GM21576 (cell line): ENCODE measurements at regions not wholly inside any gene's neighbourhood (a gene's known extent, or its start where the extent isn't known, plus 50 kb on each side); places are given as distances from the start of the nearest gene placed in this dataset.

Experiments used
- ATAC-seq: cut with Tn5 transposase; IDR thresholded peaks from one replicate; pipeline ENCODE4 v1.9.1; 2021; ENCODE audit warnings: mild to moderate bottlenecking, moderate library complexity; ENCODE audit not compliant: unreplicated experiment

DNA sequence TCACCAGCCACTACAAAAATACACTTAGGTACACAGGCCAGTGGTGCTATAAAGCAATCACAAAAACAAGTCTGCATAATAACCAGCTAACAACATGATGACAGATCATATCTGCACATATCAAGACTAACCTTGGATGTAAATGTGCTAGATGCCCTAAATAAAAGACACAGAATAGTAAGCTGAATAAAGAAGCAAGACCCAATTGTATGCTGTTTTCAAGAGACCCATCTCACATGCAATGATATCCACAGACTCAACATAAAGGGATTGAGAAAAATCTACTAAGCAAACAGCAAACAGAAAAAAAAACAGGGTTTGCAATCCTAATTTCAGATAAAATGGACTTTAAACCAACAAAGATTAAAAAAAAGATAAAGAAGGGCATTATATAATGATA is 505.4 kb upstream of the FZD8 start:
- no peak for ATAC-seq

DNA sequence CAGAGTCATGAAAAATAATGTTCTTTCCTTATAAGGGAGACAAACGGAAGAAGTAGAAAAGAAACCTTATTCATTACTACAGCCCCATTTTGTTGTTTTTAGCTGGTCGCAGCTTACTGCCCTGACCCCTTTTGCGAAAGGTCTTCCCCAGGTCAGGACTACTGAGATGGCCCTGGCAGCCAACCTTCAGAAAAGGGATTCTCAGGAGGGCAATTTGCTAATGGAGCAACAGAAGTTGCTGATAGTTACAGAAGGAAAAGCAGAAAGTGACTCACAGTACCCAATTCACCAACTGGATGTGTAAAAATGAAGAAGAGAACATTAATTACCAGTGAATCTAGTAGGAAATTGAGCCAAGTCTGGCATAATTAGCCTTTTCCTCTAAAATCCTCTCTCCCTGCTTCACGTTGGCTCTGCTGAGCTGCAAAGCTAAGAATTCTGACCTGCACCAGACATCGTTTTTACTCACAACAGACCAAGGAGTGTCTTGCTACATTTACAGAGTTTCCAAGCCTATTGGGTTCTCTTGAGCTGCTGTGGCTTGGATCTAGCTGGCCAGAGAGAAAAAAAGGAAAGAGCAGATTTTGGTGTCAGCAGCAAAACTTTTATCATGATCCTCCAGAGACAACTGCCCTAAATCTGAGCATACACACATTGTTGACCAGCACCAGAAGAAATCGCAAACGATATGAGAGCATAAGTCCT is 499.9 kb upstream of the FZD8 start:
- no peak for ATAC-seq

- ATAC-seq: no peak
Measured at GRCh38 chr10:36129051-36129450, 487.0 kb upstream of the FZD8 start.

GRCh38 chr10:36126076-36126475 is 484.0 kb upstream of the FZD8 start:
- no peak for ATAC-seq

- no peak for ATAC-seq
Measured at GRCh38 chr10:36119455-36119854, 477.4 kb upstream of the FZD8 start.

- ATAC-seq: no peak
Measured at GRCh38 chr10:36118314-36118713, 476.2 kb upstream of the FZD8 start.

DNA sequence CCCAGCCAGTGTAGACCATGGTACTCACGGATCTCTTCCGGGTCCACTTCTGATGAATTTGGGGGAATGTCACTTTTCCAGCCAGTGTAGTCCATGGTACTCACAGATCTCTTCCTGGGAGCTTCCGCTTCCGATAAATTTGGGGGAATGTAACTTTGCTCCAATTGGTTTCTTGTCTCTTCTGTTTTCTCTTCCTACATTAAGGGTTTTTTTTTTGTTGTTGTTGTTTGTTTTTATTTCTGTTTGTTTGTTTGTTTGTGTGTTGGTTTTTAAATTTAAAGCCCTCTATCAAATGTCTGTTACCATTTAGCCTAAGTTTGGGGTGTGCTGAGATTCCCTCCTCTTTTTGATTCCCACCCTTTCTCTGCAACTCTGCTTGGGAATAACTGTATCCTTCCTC is 475.8 kb upstream of the FZD8 start:
- no peak for ATAC-seq

DNA sequence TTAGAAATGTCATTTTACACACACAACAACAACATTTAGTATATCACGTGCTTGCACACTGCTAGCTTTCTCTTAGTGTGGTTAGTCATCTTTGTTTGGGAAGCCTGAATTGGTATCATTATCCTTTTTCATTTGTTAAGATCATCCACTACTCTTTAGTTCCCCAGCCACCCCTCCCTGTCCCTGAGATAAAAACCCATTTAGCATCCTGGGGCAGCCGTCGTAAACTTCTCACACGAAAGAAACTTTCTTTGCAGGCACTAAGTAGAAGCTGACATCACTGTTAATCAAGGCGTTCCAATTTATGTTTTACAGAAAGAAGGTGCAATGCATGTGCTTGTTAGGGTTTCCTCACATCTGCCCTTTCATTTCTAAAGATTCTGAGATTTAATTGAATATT is 475.1 kb upstream of the FZD8 start:
- no peak for ATAC-seq

DNA sequence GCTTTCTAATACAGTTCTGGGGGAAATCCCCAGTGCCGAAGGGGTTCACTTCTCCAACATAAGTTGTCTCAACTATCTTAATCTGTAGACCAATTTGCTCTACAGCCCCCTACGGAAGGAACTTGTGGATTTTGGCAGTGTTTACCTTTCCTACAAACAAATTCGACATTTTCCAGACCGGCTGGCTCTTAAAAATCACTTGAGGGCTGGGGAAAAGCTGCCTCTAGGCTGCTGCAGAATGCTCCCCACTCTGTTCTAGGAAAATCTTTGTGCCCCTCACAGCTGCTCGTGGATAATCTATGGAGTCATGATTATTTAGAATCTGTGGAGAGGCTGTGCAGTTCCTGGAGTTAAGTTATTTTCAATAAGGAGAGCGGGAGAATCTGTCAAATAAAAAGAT is 474.6 kb upstream of the FZD8 start:
- ATAC-seq: no peak

GRCh38 chr10:36116040-36116439 is 473.9 kb upstream of the FZD8 start:
- ATAC-seq: no peak

DNA sequence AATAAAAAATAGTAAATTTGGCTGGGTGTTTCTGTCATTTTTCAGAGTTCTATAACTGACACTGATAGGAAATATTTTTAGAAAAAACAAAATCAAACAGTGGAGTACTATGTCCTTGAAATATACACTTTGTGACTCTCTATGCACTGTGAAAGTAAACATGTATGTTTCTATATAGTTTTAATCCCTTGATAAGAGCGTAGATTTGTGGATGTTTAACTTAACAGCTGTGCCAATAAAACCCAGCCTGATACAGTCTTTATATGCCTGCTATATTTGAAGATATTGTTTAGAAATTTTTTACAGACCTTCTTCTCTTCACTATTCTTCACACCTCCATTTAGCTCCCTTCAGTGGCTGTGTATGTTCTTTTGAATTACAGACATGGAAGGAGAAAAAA is 473.3 kb upstream of the FZD8 start:
- ATAC-seq: no peak

GRCh38 chr10:36114913-36115312 is 472.8 kb upstream of the FZD8 start:
- no peak for ATAC-seq

- ATAC-seq: no peak
Measured at GRCh38 chr10:36114141-36114540, 472.0 kb upstream of the FZD8 start.

- no peak for ATAC-seq
Measured at GRCh38 chr10:36111676-36112075, 469.6 kb upstream of the FZD8 start.

DNA sequence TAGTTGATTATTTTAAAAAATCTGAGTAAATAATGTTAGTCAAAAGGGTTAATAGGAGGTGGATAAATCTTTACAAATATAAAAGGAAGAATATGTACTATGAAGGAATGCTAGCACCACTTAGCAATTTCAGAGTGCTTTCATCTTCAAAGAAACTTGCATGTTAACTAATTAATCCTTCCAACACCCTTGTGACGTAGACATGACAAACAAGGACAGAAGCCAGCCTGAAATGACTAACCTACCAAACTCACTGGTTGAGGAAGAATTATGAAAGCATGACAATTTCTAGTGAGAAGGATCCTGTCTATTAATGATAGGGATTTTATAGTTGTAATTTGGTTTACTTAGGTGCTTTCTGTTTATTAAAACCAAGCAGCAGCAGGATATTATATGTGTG is 468.0 kb upstream of the FZD8 start:
- no peak for ATAC-seq

DNA sequence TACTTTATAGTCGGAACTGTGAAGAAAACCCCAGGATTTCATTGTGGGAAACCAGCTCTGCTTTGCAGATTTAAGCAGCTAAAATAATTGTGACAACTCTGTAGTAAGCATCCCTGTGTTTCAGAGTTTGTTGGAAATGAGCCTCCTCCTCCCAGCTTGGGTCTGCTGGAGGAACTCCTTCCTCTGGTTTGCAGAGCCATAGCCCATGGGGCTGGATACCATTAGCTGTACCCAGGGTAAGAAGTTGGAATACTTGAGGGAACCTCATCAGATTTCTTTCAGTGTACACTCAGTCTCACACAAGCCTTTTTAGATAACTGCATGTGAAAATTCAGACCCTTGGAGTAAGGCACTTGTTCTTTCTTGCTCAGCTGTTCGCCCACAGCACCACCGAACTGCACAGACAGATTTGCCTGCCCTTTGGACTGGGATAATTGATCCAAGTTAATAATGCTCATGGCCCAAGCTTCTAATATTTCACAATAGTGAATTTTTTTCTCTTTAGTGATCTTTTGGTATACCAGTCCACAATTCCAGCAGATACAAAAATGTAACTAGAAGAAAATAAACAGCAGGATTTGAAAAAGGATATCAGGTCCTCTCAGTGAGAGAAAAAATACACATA is 467.4 kb upstream of the FZD8 start:
- no peak for ATAC-seq

DNA sequence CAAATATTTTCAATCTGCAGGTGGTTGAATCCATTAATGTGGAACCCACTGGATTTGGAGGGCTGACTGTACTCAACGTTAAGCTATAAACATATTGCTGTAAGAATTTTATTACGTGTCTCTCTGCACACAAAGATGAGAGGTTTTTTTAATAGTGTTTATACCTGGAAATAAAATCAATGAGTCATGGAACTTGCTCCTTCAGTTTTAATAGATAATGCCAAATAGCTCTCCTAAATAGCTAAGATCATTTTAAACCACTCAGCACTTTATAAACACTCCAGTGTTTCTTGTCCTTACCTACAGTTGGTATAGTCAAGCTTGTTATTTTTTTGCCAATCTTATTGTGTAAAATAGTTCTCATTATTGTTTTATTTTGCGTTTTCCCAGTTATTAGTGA is 455.6 kb upstream of the FZD8 start:
- ATAC-seq: no peak

GRCh38 chr10:36096576-36096975 is 454.5 kb upstream of the FZD8 start:
- ATAC-seq: no peak

- ATAC-seq: no peak
Measured at GRCh38 chr10:36094096-36094495, 452.0 kb upstream of the FZD8 start.

GRCh38 chr10:36092116-36092515 is 450.0 kb upstream of the FZD8 start:
- ATAC-seq: no peak

GRCh38 chr10:36091007-36091406 is 448.9 kb upstream of the FZD8 start:
- no peak for ATAC-seq

GRCh38 chr10:36089790-36090440 is 447.8 kb upstream of the FZD8 start:
- ATAC-seq: no peak
